ENCODE measurements at regions not wholly inside any gene's neighbourhood (a gene's known extent, or its start where the extent isn't known, plus 50 kb on each side); places are given as distances from the start of the nearest gene placed in this dataset.

- no TSS peak for BruUV-seq (replicated peaks)
- Histone ChIP-seq H3K36me3 (ENCODE audit: control insufficient read depth in 2 of 2, insufficient read depth in 2 of 2, low read length in 1 of 2) (no peaks in the 10 kb centered on the region), H3K79me2 (ENCODE audit: control insufficient read depth, insufficient read depth, low read length) (no peaks in the 10 kb centered on the region), H3K4me2 (ENCODE audit: control insufficient read depth, insufficient read depth) (no peak overlapping the region), H3K9ac (ENCODE audit: control insufficient read depth, insufficient read depth, low read length) (no peak overlapping the region), H3K4me3 (no peak overlapping the region), H3K27ac (ENCODE audit: control insufficient read depth, insufficient read depth) (no peak overlapping the region), H2AFZ (ENCODE audit: control insufficient read depth, low read depth, low read length) (no peak overlapping the region), H3K9me3 (replicated peaks; ENCODE audit: control insufficient read depth, insufficient read depth, low read length) (no peaks in the 10 kb centered on the region), H3K27me3 (replicated peaks in 1 of 2; ENCODE audit: control insufficient read depth in 2 of 2, insufficient read depth in 2 of 2, low read length in 1 of 2) (no peaks in the 10 kb centered on the region), H3K4me1 (ENCODE audit: control insufficient read depth, insufficient read depth, low read length) (no peaks in the 10 kb centered on the region), H4K20me1 (ENCODE audit: control insufficient read depth, insufficient read depth) (no peaks in the 10 kb centered on the region)
- SMC1A ChIA-PET (ENCODE audit: uncharacterized antibody, unreplicated experiment) = no interaction called here
- 8% methylated on average over 3 of the region's 3 CpGs for WGBS (ENCODE audit: insufficient coverage, insufficient replicate concordance, low lambda C conversion rate, missing lambda C conversion rate)
- FAIRE-seq (no peak), DNase-seq (ENCODE audit: low read depth, low spot score) (no peak), ATAC-seq (no peak)
- POLR2A ChIA-PET = no interaction called here
- CTCF ChIA-PET = no interaction called here
- intact Hi-C loops (cut with micrococcal nuclease; ENCODE audit: unreplicated experiment) (no loop called here), in situ Hi-C loops (cut with MboI) (no loop called here)
- TF ChIP-seq JUND (IDR thresholded peaks at IDR 0.05; ENCODE audit: low read depth, low read length) (no peak), ZBED1 (IDR thresholded peaks at IDR 0.05; ENCODE audit: borderline replicate concordance) (no peak), PRDM15 (CRISPR knock-in tag; IDR thresholded peaks at IDR 0.05) (no peak), MEF2B (IDR thresholded peaks at IDR 0.05; ENCODE audit: partially characterized antibody, poor library complexity, severe bottlenecking) (no peak)
- RAD21 ChIA-PET (ENCODE audit: unreplicated experiment) = no interaction called here
Observed at GRCh38 chr3:162195147-162195546, 698.5 kb downstream of the OTOL1 start.

- H3K79me2 ChIP-seq (ENCODE audit: control insufficient read depth, insufficient read depth, low read length) = no peaks in the 10 kb centered on the region
- no peaks in the 10 kb centered on the region for H3K27me3 ChIP-seq (replicated peaks in 1 of 2; ENCODE audit: control insufficient read depth in 2 of 2, insufficient read depth in 2 of 2, low read length in 1 of 2)
- CTCF ChIA-PET = no interaction called here
- H3K4me3 ChIP-seq = no peak overlapping the region
- SMC1A ChIA-PET (ENCODE audit: uncharacterized antibody, unreplicated experiment) = no interaction called here
- no peaks in the 10 kb centered on the region for H3K9me3 ChIP-seq (replicated peaks; ENCODE audit: control insufficient read depth, insufficient read depth, low read length)
- no peak overlapping the region for H3K4me2 ChIP-seq (ENCODE audit: control insufficient read depth, insufficient read depth)
- H4K20me1 ChIP-seq (ENCODE audit: control insufficient read depth, insufficient read depth) = no peaks in the 10 kb centered on the region
- FAIRE-seq = no peak
- H3K4me1 ChIP-seq (ENCODE audit: control insufficient read depth, insufficient read depth, low read length) = no peaks in the 10 kb centered on the region
- RAD21 ChIA-PET (ENCODE audit: unreplicated experiment) = no interaction called here
- no peak overlapping the region for H3K27ac ChIP-seq (ENCODE audit: control insufficient read depth, insufficient read depth)
- no peak overlapping the region for H3K9ac ChIP-seq (ENCODE audit: control insufficient read depth, insufficient read depth, low read length)
- 16% methylated on average over 2 of the region's 2 CpGs for WGBS (ENCODE audit: insufficient coverage, insufficient replicate concordance, low lambda C conversion rate, missing lambda C conversion rate)
- H3K36me3 ChIP-seq (ENCODE audit: control insufficient read depth in 2 of 2, insufficient read depth in 2 of 2, low read length in 1 of 2) = no peaks in the 10 kb centered on the region
- POLR2A ChIA-PET = no interaction called here
- no peak overlapping the region for H2AFZ ChIP-seq (ENCODE audit: control insufficient read depth, low read depth, low read length)
- peak; percentile 32; the same call in 2 of the 3 replicates for ATAC-seq
- in situ Hi-C loops (cut with MboI) = no loop called here
- no TSS peak for BruUV-seq (replicated peaks)
- intact Hi-C loops (cut with micrococcal nuclease; ENCODE audit: unreplicated experiment) = no loop called here
- DNase-seq (ENCODE audit: low read depth, low spot score) = no peak
- TF ChIP-seq NFYA (IDR thresholded peaks at IDR 0.05; ENCODE audit: borderline replicate concordance, low read depth, low read length) (no peak), E2F8 (IDR thresholded peaks at IDR 0.05; ENCODE audit: low read depth, partially characterized antibody) (no peak), ZNF384 (IDR thresholded peaks at IDR 0.05; ENCODE audit: borderline replicate concordance, low read depth, low read length) (no peak), USF1 (IDR thresholded peaks at IDR 0.05; ENCODE audit: borderline replicate concordance, extremely low read length, insufficient read depth, low read depth, low read length) (no peak), PKNOX1 (IDR thresholded peaks at IDR 0.05) (no peak)
Observed at GRCh38 chr3:162196964-162197363, 700.4 kb downstream of the OTOL1 start.
